NT2/D1 (cell line): ENCODE measurements at regions not wholly inside any gene's neighbourhood (a gene's known extent, or its start where the extent isn't known, plus 50 kb on each side); places are given as distances from the start of the nearest gene placed in this dataset.

Experiments
- SUZ12 ChIP-seq: IDR thresholded peaks from 2 replicates; pipeline ENCODE4 v1.6.1; 2011; ENCODE audit not compliant: insufficient read length, insufficient read depth; ENCODE audit errors: extremely low read depth
- ZNF274 ChIP-seq: IDR thresholded peaks from 2 replicates; pipeline ENCODE4 v1.6.1; 2011; ENCODE audit warnings: mild to moderate bottlenecking, low read depth, low read length

- TF ChIP-seq ZNF274 (no peak), SUZ12 (no peak)
Measured at GRCh38 chr5:147050172-147050571, 171.6 kb upstream of the PPP2R2B start.
